SJCRH30 (cell line): ENCODE measurements at regions not wholly inside any gene's neighbourhood (a gene's known extent, or its start where the extent isn't known, plus 50 kb on each side); places are given as distances from the start of the nearest gene placed in this dataset.

Source experiments
- DNase-seq, 2 experiments: peaks; one replicate each; pipeline ENCODE4 v3.0.0-alpha.2; 2015 to 2020
- H3K27ac ChIP-seq: fragments of 250-450 bp; sonication (Bioruptor Pico); 2 replicates; pipeline ENCODE4 v1.5.1; 2020; ENCODE audit warnings: mild to moderate bottlenecking, moderate library complexity
- H3K27me3 ChIP-seq: fragments of 250-450 bp; sonication (Bioruptor Pico); 2 replicates; pipeline ENCODE4 v1.5.1; 2020; ENCODE audit warnings: mild to moderate bottlenecking, moderate library complexity
- H3K36me3 ChIP-seq: fragments of 250-450 bp; sonication (Bioruptor Pico); 2 replicates; pipeline ENCODE4 v1.5.1; 2020; ENCODE audit warnings: mild to moderate bottlenecking, moderate library complexity
- H3K4me1 ChIP-seq: fragments of 250-450 bp; sonication (Bioruptor Pico); 2 replicates; pipeline ENCODE4 v1.5.1; 2020; ENCODE audit warnings: mild to moderate bottlenecking, moderate library complexity
- H3K4me3 ChIP-seq: fragments of 250-450 bp; sonication (Bioruptor Pico); 2 replicates; pipeline ENCODE4 v1.5.1; 2020; ENCODE audit warnings: mild to moderate bottlenecking, moderate library complexity
- H3K9me3 ChIP-seq: fragments of 250-450 bp; sonication (Bioruptor Pico); replicated peaks from 2 replicates; pipeline ENCODE4 v1.5.1; 2020; ENCODE audit warnings: mild to moderate bottlenecking, moderate library complexity

GRCh38 chr10:85542936-85543730, 823.5 kb downstream of the GRID1 start:
- Histone ChIP-seq H3K4me3 (no peak overlapping the region), H3K4me1 (no peaks in the 10 kb centered on the region), H3K27me3 (no peaks in the 10 kb centered on the region), H3K9me3 (no peaks in the 10 kb centered on the region), H3K36me3 (no peaks in the 10 kb centered on the region), H3K27ac (no peak overlapping the region)
- no peak for DNase-seq

GRCh38 chr10:85544956-85545355, 821.6 kb downstream of the GRID1 start:
- DNase-seq, result no peak
- Histone ChIP-seq H3K4me3 (no peak overlapping the region), H3K36me3 (no peaks in the 10 kb centered on the region), H3K27me3 (no peaks in the 10 kb centered on the region), H3K4me1 (no peaks in the 10 kb centered on the region), H3K27ac (no peak overlapping the region), H3K9me3 (no peaks in the 10 kb centered on the region)

GRCh38 chr10:85545874-85546273, 820.7 kb downstream of the GRID1 start:
- no peak for DNase-seq
- Histone ChIP-seq H3K4me1 (no peaks in the 10 kb centered on the region), H3K36me3 (no peaks in the 10 kb centered on the region), H3K27me3 (no peaks in the 10 kb centered on the region), H3K9me3 (no peaks in the 10 kb centered on the region), H3K27ac (no peak overlapping the region), H3K4me3 (no peak overlapping the region)

GRCh38 chr10:85547460-85548023, 819.1 kb downstream of the GRID1 start:
- no peak overlapping the region for H3K27ac ChIP-seq
- no peaks in the 10 kb centered on the region for H3K36me3 ChIP-seq
- no peak for DNase-seq
- no peak overlapping the region for H3K4me3 ChIP-seq
- H3K4me1 ChIP-seq, result no peaks in the 10 kb centered on the region
- no peaks in the 10 kb centered on the region for H3K27me3 ChIP-seq
- no peaks in the 10 kb centered on the region for H3K9me3 ChIP-seq

GRCh38 chr10:85548034-85548433, 818.6 kb downstream of the GRID1 start:
- Histone ChIP-seq H3K27me3 (no peaks in the 10 kb centered on the region), H3K4me1 (no peaks in the 10 kb centered on the region), H3K36me3 (no peaks in the 10 kb centered on the region), H3K27ac (no peak overlapping the region), H3K9me3 (no peaks in the 10 kb centered on the region), H3K4me3 (no peak overlapping the region)
- DNase-seq, result peak; percentile 2 to 15
